HS-5 (cell line): ENCODE measurements at regions not wholly inside any gene's neighbourhood (a gene's known extent, or its start where the extent isn't known, plus 50 kb on each side); places are given as distances from the start of the nearest gene placed in this dataset.
"Not testable (repeated sequence)": the region's sequence is repeated elsewhere in the genome, so short reads cannot be mapped to it uniquely, and the experiment has no call there.

Experiments
- DNase-seq: peaks from one replicate; pipeline ENCODE4 v3.0.0-alpha.2; 2012; ENCODE audit warnings: low read depth

- no peak for DNase-seq
Observed at GRCh38 chr11:34754171-34754823, 133.4 kb downstream of the EHF start.

GRCh38 chr11:34750692-34751405, 130.0 kb downstream of the EHF start:
- no peak for DNase-seq

- peak; percentile 32 for DNase-seq
Observed at GRCh38 chr11:34749666-34750659, 129.1 kb downstream of the EHF start.

GRCh38 chr11:34748036-34748435, 127.1 kb downstream of the EHF start:
- DNase-seq: no peak

GRCh38 chr11:34747251-34747650, 126.4 kb downstream of the EHF start:
- no peak for DNase-seq

GRCh38 chr11:34745195-34745594, 124.3 kb downstream of the EHF start:
- DNase-seq: no peak

- DNase-seq: no peak
Observed at GRCh38 chr11:34744511-34744910, 123.6 kb downstream of the EHF start.

GRCh38 chr11:34738237-34738636, 117.3 kb downstream of the EHF start:
- DNase-seq: no peak

- DNase-seq: no peak
Observed at GRCh38 chr11:34732831-34733230, 111.9 kb downstream of the EHF start.

- DNase-seq: no peak
Observed at GRCh38 chr11:34731603-34732002, 110.7 kb downstream of the EHF start.

- no peak for DNase-seq
Observed at GRCh38 chr11:34730544-34731295, 109.8 kb downstream of the EHF start.

GRCh38 chr11:34728609-34729008, 107.7 kb downstream of the EHF start:
- no peak for DNase-seq

- DNase-seq: no peak
Observed at GRCh38 chr11:34727228-34727737, 106.4 kb downstream of the EHF start.

GRCh38 chr11:34724973-34725372, 104.1 kb downstream of the EHF start:
- DNase-seq: no peak

- no peak for DNase-seq
Observed at GRCh38 chr11:34721646-34722045, 100.8 kb downstream of the EHF start.

GRCh38 chr11:34719303-34719848, 98.5 kb downstream of the EHF start:
- DNase-seq: no peak

- not testable (repeated sequence) for DNase-seq
Observed at GRCh38 chr11:34713631-34714030, 92.7 kb downstream of the EHF start.
